Aorta (tissue), 5 donors: ENCODE measurements at regions not wholly inside any gene's neighbourhood (a gene's known extent, or its start where the extent isn't known, plus 50 kb on each side); places are given as distances from the start of the nearest gene placed in this dataset.
A peak's percentile ranks its signal among the peaks of the same experiment; 100 is the strongest.

Source experiments
- ATAC-seq: fragments of 200-7000 bp; cut with Tn5 transposase; one replicate; pipeline ENCODE4 v1.9.1; 2022; ENCODE audit warnings: moderate library complexity; ENCODE audit not compliant: low FRiP score
- DNase-seq, 2 donors: peaks; one replicate each; pipeline ENCODE4 v3.0.0-alpha.2; 2020
- H3K27ac ChIP-seq, 2 donors: one replicate each; pipeline ENCODE4 v1.5.1; 2013; ENCODE audit warnings: low read length in 2 of 2, mild to moderate bottlenecking in 2 of 2, moderate library complexity in 2 of 2, control low read depth in 1 of 2, inconsistent platforms in 1 of 2, low read depth in 1 of 2
- H3K27me3 ChIP-seq, 2 donors: one replicate each; pipeline ENCODE4 v1.6.1; 2013; ENCODE audit warnings: control low read depth in 1 of 2, low read length in 1 of 2, mild to moderate bottlenecking in 1 of 2, moderate library complexity in 1 of 2; ENCODE audit not compliant: insufficient read depth in 2 of 2, control insufficient read depth in 1 of 2
- H3K36me3 ChIP-seq, 2 donors: one replicate each; pipeline ENCODE4 v1.6.1; 2013; ENCODE audit warnings: control low read depth in 1 of 2, low read length in 1 of 2, mild to moderate bottlenecking in 1 of 2; ENCODE audit not compliant: insufficient read depth in 2 of 2, control insufficient read depth in 1 of 2
- H3K4me1 ChIP-seq, 2 donors: one replicate each; pipeline ENCODE4 v1.6.1; 2013; ENCODE audit warnings: low read length in 2 of 2, control low read depth in 1 of 2, mild to moderate bottlenecking in 1 of 2, moderate library complexity in 1 of 2; ENCODE audit not compliant: insufficient read depth in 2 of 2, control insufficient read depth in 1 of 2
- H3K4me3 ChIP-seq, 2 donors: one replicate each; pipeline ENCODE4 v1.5.1; 2013; ENCODE audit warnings: low read length in 2 of 2, control low read depth in 1 of 2, mild to moderate bottlenecking in 1 of 2
- H3K9me3 ChIP-seq: one replicate; pipeline ENCODE4 v1.6.1; 2013; ENCODE audit warnings: mild to moderate bottlenecking, low read length; ENCODE audit not compliant: control insufficient read depth
- WGBS, 2 donors: extraction: QIAGEN DNeasy Blood & Tissue Kit; methylation state at CpG; one replicate each; pipeline ENCODE4 v1.1.7; 2013; 5-methylcytosine and 5-hydroxymethylcytosine counted together
- intact Hi-C, 2 donors: fragments of 100-400 bp; cut with DNase I; formaldehyde crosslinking; loops; one replicate each; pipeline versions ENCODE4 v1.14.2 to v1.15.0; 2022
- donor health status: healthy with polysubstance abuse.
- donor health status: Bipolar disorder and iron deficiency.
- donor health status: DM: no; HTN: no; CAD: no.
- donor health status: DM: no; HTN: no; CAD: no.
- donor health status: DM: yes; HTN: yes; CAD: no.

GRCh38 chr15:62558640-62559380, 393.7 kb upstream of the C2CD4B start:
- WGBS, 2 donors, result 16 to 19% methylated on average over 8 of the region's 8 CpGs
- DNase-seq, result peak in 1 of 2 donors; percentile 77
- intact Hi-C loops, result no loop called here
- Histone ChIP-seq H3K27ac (peak overlapping the region; percentile 83 to 89), H3K27me3 (no peaks in the 10 kb centered on the region), H3K9me3 (no peaks in the 10 kb centered on the region), H3K4me1 (peaks cover 5 to 6% of the 10 kb centered on the region in 2 donors), H3K4me3 (peak overlapping the region in 1 of 2 donors; percentile 31), H3K36me3 (no peaks in the 10 kb centered on the region)
- ATAC-seq, result peak; percentile 88

- intact Hi-C loops, result no loop called here
- DNase-seq, result no peak
- Histone ChIP-seq H3K4me3 (no peak overlapping the region), H3K36me3 (no peaks in the 10 kb centered on the region), H3K27me3 (no peaks in the 10 kb centered on the region), H3K4me1 (peaks cover 5 to 10% of the 10 kb centered on the region in 2 donors), H3K9me3 (no peaks in the 10 kb centered on the region), H3K27ac (peak overlapping the region; percentile 52 to 83)
- peak; percentile 55 for ATAC-seq
- WGBS, 2 donors, result 4% methylated on average over 1 of the region's 1 CpG
Measured at GRCh38 chr15:62559381-62559733, 394.3 kb upstream of the C2CD4B start.

- DNase-seq (no peak), ATAC-seq (no peak)
- Histone ChIP-seq H3K4me1 (peaks cover 5 to 10% of the 10 kb centered on the region in 2 donors), H3K9me3 (no peaks in the 10 kb centered on the region), H3K36me3 (no peaks in the 10 kb centered on the region), H3K4me3 (no peak overlapping the region), H3K27ac (no peak overlapping the region), H3K27me3 (no peaks in the 10 kb centered on the region)
- WGBS, 2 donors, result 74 to 75% methylated on average over 11 of the region's 11 CpGs
- intact Hi-C loops, result no loop called here
Measured at GRCh38 chr15:62561059-62561519, 396.0 kb upstream of the C2CD4B start.

- peaks cover 5 to 10% of the 10 kb centered on the region in 2 donors for H3K4me1 ChIP-seq
- WGBS, 2 donors, result 88 to 93% methylated on average over 8 of the region's 8 CpGs
- H3K27ac ChIP-seq, result no peak overlapping the region
- H3K27me3 ChIP-seq, result no peaks in the 10 kb centered on the region
- intact Hi-C loops, result no loop called here
- H3K4me3 ChIP-seq, result no peak overlapping the region
- H3K36me3 ChIP-seq, result no peaks in the 10 kb centered on the region
- DNase-seq, result no peak
- ATAC-seq, result no peak
- no peaks in the 10 kb centered on the region for H3K9me3 ChIP-seq
Measured at GRCh38 chr15:62561571-62561970, 396.5 kb upstream of the C2CD4B start.

- 33 to 41% methylated on average over 4 of the region's 4 CpGs for WGBS, 2 donors
- Histone ChIP-seq H3K27me3 (no peaks in the 10 kb centered on the region), H3K4me3 (no peak overlapping the region), H3K9me3 (no peaks in the 10 kb centered on the region), H3K36me3 (no peaks in the 10 kb centered on the region), H3K27ac (peak overlapping the region in 1 of 2 donors; percentile 14), H3K4me1 (peaks cover 3 to 4% of the 10 kb centered on the region in 2 donors)
- intact Hi-C loops, result no loop called here
- DNase-seq (no peak), ATAC-seq (no peak)
Measured at GRCh38 chr15:62564886-62565633, 400.0 kb upstream of the C2CD4B start.

GRCh38 chr15:62565634-62566026, 400.5 kb upstream of the C2CD4B start:
- Histone ChIP-seq H3K4me3 (no peak overlapping the region), H3K4me1 (peaks cover 3 to 4% of the 10 kb centered on the region in 2 donors), H3K27me3 (no peaks in the 10 kb centered on the region), H3K9me3 (no peaks in the 10 kb centered on the region), H3K27ac (no peak overlapping the region), H3K36me3 (no peaks in the 10 kb centered on the region)
- 31 to 33% methylated on average over 3 of the region's 3 CpGs for WGBS, 2 donors
- intact Hi-C loops, result no loop called here
- ATAC-seq, result no peak
- DNase-seq, result no peak

- intact Hi-C loops, result no loop called here
- H3K36me3 ChIP-seq, result no peaks in the 10 kb centered on the region
- peak overlapping the region in 1 of 2 donors; percentile 7 for H3K27ac ChIP-seq
- ATAC-seq, result no peak
- no peaks in the 10 kb centered on the region for H3K27me3 ChIP-seq
- 14 to 19% methylated on average over 5 of the region's 5 CpGs for WGBS, 2 donors
- no peak for DNase-seq
- H3K9me3 ChIP-seq, result no peaks in the 10 kb centered on the region
- H3K4me1 ChIP-seq, result peaks cover 3 to 8% of the 10 kb centered on the region in 2 donors
- no peak overlapping the region for H3K4me3 ChIP-seq
Measured at GRCh38 chr15:62566248-62566647, 401.2 kb upstream of the C2CD4B start.

- H3K27me3 ChIP-seq, result no peaks in the 10 kb centered on the region
- WGBS, 2 donors, result 94% methylated on average over 9 of the region's 9 CpGs
- no peak overlapping the region for H3K4me3 ChIP-seq
- no peak overlapping the region for H3K27ac ChIP-seq
- no peak for ATAC-seq
- peaks cover 3 to 9% of the 10 kb centered on the region in 2 donors for H3K4me1 ChIP-seq
- H3K36me3 ChIP-seq, result no peaks in the 10 kb centered on the region
- intact Hi-C loops, result no loop called here
- DNase-seq, result no peak
- H3K9me3 ChIP-seq, result no peaks in the 10 kb centered on the region
Measured at GRCh38 chr15:62567501-62567900, 402.4 kb upstream of the C2CD4B start.

- H3K27me3 ChIP-seq, result no peaks in the 10 kb centered on the region
- intact Hi-C loops, result no loop called here
- no peak overlapping the region for H3K27ac ChIP-seq
- WGBS, 2 donors, result 93 to 94% methylated on average over 7 of the region's 7 CpGs
- no peaks in the 10 kb centered on the region for H3K36me3 ChIP-seq
- peaks cover 3 to 10% of the 10 kb centered on the region in 2 donors for H3K4me1 ChIP-seq
- DNase-seq (no peak), ATAC-seq (no peak)
- no peak overlapping the region for H3K4me3 ChIP-seq
- H3K9me3 ChIP-seq, result no peaks in the 10 kb centered on the region
Measured at GRCh38 chr15:62568004-62568403, 402.9 kb upstream of the C2CD4B start.
